Neural progenitor cell (in vitro differentiated cells): ENCODE measurements at regions not wholly inside any gene's neighbourhood (a gene's known extent, or its start where the extent isn't known, plus 50 kb on each side); places are given as distances from the start of the nearest gene placed in this dataset.
A peak's percentile ranks its signal among the peaks of the same experiment; 100 is the strongest.

Source experiments
- DNase-seq: peaks from one replicate; pipeline ENCODE4 v3.0.0-alpha.2; 2016; ENCODE audit warnings: low spot score
- H2AFZ ChIP-seq: fragments of 200-600 bp; sonication (generic); replicated peaks from 2 replicates; pipeline ENCODE4 v1.6.1; 2016; ENCODE audit warnings: antibody characterized with exemption
- H3F3A ChIP-seq: fragments of 200-600 bp; sonication (generic); 2 replicates; pipeline ENCODE4 v1.6.1; 2016; ENCODE audit warnings: antibody characterized with exemption, low read depth
- H3K27ac ChIP-seq: fragments of 200-600 bp; sonication (generic); 2 replicates; pipeline ENCODE4 v1.5.1; 2016; ENCODE audit warnings: mild to moderate bottlenecking
- H3K27me3 ChIP-seq: fragments of 200-600 bp; sonication (generic); 2 replicates; pipeline ENCODE4 v1.6.1; 2016; ENCODE audit warnings: mild to moderate bottlenecking, moderate library complexity
- H3K36me3 ChIP-seq: fragments of 200-600 bp; sonication (generic); 2 replicates; pipeline ENCODE4 v1.5.1; 2016
- H3K4me1 ChIP-seq: fragments of 200-600 bp; sonication (generic); 2 replicates; pipeline ENCODE4 v1.6.1; 2016; ENCODE audit warnings: mixed run types
- H3K4me2 ChIP-seq: fragments of 200-600 bp; sonication (generic); 2 replicates; pipeline ENCODE4 v1.6.1; 2016
- H3K4me3 ChIP-seq: fragments of 200-600 bp; sonication (generic); 2 replicates; pipeline ENCODE4 v1.5.1; 2016
- H3K79me2 ChIP-seq: fragments of 200-600 bp; sonication (generic); 2 replicates; pipeline ENCODE4 v1.6.1; 2016; ENCODE audit warnings: low read depth
- H3K9ac ChIP-seq: fragments of 200-600 bp; sonication (generic); 2 replicates; pipeline ENCODE4 v1.6.1; 2016
- H3K9me3 ChIP-seq: fragments of 200-600 bp; sonication (generic); 2 replicates; pipeline ENCODE4 v1.5.1; 2016; ENCODE audit warnings: low read depth
- H4K20me1 ChIP-seq: fragments of 200-600 bp; sonication (generic); 2 replicates; pipeline ENCODE4 v1.6.1; 2016; ENCODE audit warnings: low read depth
- H3K27ac Mint-ChIP-seq: 3 replicates; pipeline ENCODE4 v1.8.0; 2021; ENCODE audit warnings: mixed read lengths
- H3K27me3 Mint-ChIP-seq: 2 replicates; pipeline ENCODE4 v1.8.0; 2022; ENCODE audit warnings: low read depth, mild to moderate bottlenecking, inconsistent platforms, moderate library complexity, mixed read lengths; ENCODE audit not compliant: insufficient read depth
- H3K36me3 Mint-ChIP-seq: 3 replicates; pipeline ENCODE4 v1.8.0; 2021; ENCODE audit warnings: mixed read lengths
- H3K4me1 Mint-ChIP-seq: 3 replicates; pipeline ENCODE4 v1.8.0; 2021; ENCODE audit warnings: mixed read lengths
- H3K4me3 Mint-ChIP-seq: 3 replicates; pipeline ENCODE4 v1.8.0; 2021; ENCODE audit warnings: mild to moderate bottlenecking, moderate library complexity, mixed read lengths
- H3K9me3 Mint-ChIP-seq: 3 replicates; pipeline ENCODE4 v1.8.0; 2020; ENCODE audit warnings: mixed read lengths
- CTCF ChIP-seq: fragments of 200-600 bp; sonication (generic); IDR thresholded peaks from 2 replicates; pipeline ENCODE4 v1.5.1; 2017; ENCODE audit warnings: antibody characterized with exemption, mild to moderate bottlenecking
- EZH2 ChIP-seq: fragments of 200-600 bp; sonication (generic); IDR thresholded peaks from 2 replicates; pipeline ENCODE4 v1.6.1; 2017; ENCODE audit warnings: antibody characterized with exemption, mild to moderate bottlenecking, moderate library complexity
- EZH2phosphoT487 ChIP-seq: fragments of 200-600 bp; sonication (generic); IDR thresholded peaks from 2 replicates; pipeline ENCODE4 v1.6.1; 2017; ENCODE audit warnings: antibody characterized with exemption

DNA sequence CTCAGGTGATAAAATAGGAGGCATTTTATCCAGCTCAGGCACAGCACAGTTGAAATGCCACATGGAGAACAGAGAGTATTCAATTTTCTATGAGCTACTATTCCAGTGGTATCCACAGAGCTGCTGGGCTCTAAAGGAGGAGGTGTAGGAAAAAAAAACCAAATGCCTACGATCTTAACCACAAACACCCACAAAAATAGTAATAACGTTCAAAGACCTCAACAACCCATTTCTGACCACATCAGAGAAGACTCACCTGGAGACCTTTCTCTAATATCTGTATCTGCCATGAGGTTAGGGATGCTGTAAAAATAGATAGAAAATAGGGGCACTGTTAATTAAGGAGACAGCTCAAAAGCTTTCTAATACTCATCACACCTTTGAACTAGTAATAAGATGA, 294.6 kb upstream of the PARD3B start:
- H3K27me3 Mint-ChIP-seq = peaks cover 8% of the 10 kb centered on the region

DNA sequence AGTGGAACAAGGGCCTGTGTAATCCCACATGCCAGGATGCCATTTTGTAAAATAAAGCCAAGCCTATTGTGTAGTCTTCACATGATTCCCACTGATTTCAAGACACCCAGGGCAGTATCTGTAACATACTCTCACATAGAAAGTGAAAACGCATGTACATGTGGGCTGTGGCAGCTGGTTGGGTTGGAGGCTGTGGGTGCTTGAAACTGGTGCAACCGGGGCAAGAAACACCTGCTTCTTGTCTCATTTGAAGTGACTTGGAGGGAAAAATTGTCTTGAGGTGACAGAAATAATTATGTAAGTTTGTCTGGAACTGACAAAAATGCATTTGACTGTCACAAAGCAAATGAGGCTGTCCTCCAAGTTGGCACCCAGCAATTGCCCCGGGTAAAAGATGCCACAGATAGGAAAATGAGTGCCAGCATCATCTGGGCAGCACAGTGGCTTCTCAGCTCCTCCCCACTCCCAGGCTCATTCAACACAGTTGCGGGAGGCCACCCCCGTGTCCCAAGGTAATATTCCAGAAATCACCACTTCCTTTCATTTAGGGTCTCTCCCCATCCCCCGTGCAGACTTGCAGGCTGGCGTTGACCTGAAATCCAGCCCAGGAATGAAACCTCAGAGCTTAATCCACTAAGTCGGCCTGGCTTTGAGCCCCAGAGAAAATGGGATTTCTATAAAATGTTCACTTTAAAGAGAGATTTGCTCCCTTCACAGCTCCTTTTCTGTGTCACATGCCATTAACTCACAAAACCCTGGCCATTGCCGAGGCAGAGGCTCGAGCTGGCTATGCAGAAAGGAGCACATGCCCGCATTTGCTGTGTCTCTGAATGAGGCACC, 293.9 kb upstream of the PARD3B start:
- no peak for TF ChIP-seq CTCF
- TF ChIP-seq EZH2 = no peak
- TF ChIP-seq EZH2phosphoT487 = no peak

More for the DNA sequence above, 294.6 kb upstream of the PARD3B start:
- no peaks in the 10 kb centered on the region for H3K27me3 ChIP-seq
- no peaks in the 10 kb centered on the region for H3K36me3 ChIP-seq
- Mint-ChIP-seq H3K4me3 (no peak overlapping the region), H3K36me3 (no peaks in the 10 kb centered on the region), H3K4me1 (peaks cover 24% of the 10 kb centered on the region), H3K9me3 (peaks cover 2% of the 10 kb centered on the region), H3K27ac (no peak overlapping the region)
- no peak overlapping the region for H2AFZ ChIP-seq
- H3K9me3 ChIP-seq = no peaks in the 10 kb centered on the region
- no peaks in the 10 kb centered on the region for H4K20me1 ChIP-seq
- TF ChIP-seq CTCF = no peak
- TF ChIP-seq EZH2phosphoT487 = no peak
- TF ChIP-seq EZH2 = no peak
- H3K4me3 ChIP-seq = no peak overlapping the region
- H3F3A ChIP-seq = no peaks in the 10 kb centered on the region
- DNase-seq = no peak
- H3K27ac ChIP-seq = no peak overlapping the region
- H3K4me2 ChIP-seq = no peak overlapping the region
- no peaks in the 10 kb centered on the region for H3K79me2 ChIP-seq
- no peak overlapping the region for H3K9ac ChIP-seq
- H3K4me1 ChIP-seq = peaks cover 5% of the 10 kb centered on the region

DNA sequence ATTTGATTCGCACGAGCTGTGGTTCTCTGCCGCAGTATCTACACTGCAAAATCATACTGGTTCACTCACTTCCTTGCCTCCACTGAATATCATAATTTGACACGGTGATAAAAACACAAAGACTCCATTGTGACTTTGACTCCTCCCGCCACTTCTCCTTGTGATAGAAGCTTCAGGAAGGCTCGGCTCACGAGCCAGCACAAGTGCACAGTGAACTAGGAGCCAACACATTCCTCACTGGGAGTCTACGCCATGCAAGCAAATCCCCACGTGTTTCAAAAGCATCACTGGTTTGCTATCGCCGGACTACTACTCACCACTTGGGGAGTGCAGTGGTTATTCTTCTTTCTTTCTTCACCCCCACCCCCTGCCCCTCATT, 293.3 kb upstream of the PARD3B start:
- Histone ChIP-seq H3K27me3 (no peaks in the 10 kb centered on the region), H3K9me3 (no peaks in the 10 kb centered on the region), H3K4me3 (no peak overlapping the region), H3F3A (no peaks in the 10 kb centered on the region), H3K9ac (no peak overlapping the region), H3K36me3 (no peaks in the 10 kb centered on the region), H4K20me1 (no peaks in the 10 kb centered on the region), H3K79me2 (no peaks in the 10 kb centered on the region), H3K27ac (no peak overlapping the region), H3K4me1 (peaks cover 8% of the 10 kb centered on the region), H2AFZ (no peak overlapping the region), H3K4me2 (no peak overlapping the region)
- peaks cover 33% of the 10 kb centered on the region for H3K4me1 Mint-ChIP-seq
- DNase-seq = no peak
- no peak overlapping the region for H3K4me3 Mint-ChIP-seq
- H3K9me3 Mint-ChIP-seq = peaks cover 2% of the 10 kb centered on the region
- H3K27ac Mint-ChIP-seq = peak overlapping the region; percentile 67
- H3K36me3 Mint-ChIP-seq = no peaks in the 10 kb centered on the region
- no peak for TF ChIP-seq EZH2phosphoT487
- TF ChIP-seq EZH2 = no peak
- TF ChIP-seq CTCF = no peak
- peaks cover 9% of the 10 kb centered on the region for H3K27me3 Mint-ChIP-seq

More for the DNA sequence above, 293.9 kb upstream of the PARD3B start:
- H3K9me3 Mint-ChIP-seq = peaks cover 2% of the 10 kb centered on the region
- H3K4me3 Mint-ChIP-seq = no peak overlapping the region
- Histone ChIP-seq H3K36me3 (no peaks in the 10 kb centered on the region), H3K4me2 (no peak overlapping the region), H3K27me3 (no peaks in the 10 kb centered on the region), H3F3A (no peaks in the 10 kb centered on the region), H3K9ac (no peak overlapping the region), H2AFZ (no peak overlapping the region), H3K9me3 (no peaks in the 10 kb centered on the region), H3K4me3 (no peak overlapping the region), H3K27ac (no peak overlapping the region), H3K79me2 (no peaks in the 10 kb centered on the region), H4K20me1 (no peaks in the 10 kb centered on the region), H3K4me1 (peaks cover 8% of the 10 kb centered on the region)
- no peaks in the 10 kb centered on the region for H3K36me3 Mint-ChIP-seq
- no peak for DNase-seq
- peaks cover 30% of the 10 kb centered on the region for H3K4me1 Mint-ChIP-seq
- H3K27ac Mint-ChIP-seq = no peak overlapping the region
- peaks cover 8% of the 10 kb centered on the region for H3K27me3 Mint-ChIP-seq
